ENCODE measurements at regions not wholly inside any gene's neighbourhood (a gene's known extent, or its start where the extent isn't known, plus 50 kb on each side); places are given as distances from the start of the nearest gene placed in this dataset.

DNA sequence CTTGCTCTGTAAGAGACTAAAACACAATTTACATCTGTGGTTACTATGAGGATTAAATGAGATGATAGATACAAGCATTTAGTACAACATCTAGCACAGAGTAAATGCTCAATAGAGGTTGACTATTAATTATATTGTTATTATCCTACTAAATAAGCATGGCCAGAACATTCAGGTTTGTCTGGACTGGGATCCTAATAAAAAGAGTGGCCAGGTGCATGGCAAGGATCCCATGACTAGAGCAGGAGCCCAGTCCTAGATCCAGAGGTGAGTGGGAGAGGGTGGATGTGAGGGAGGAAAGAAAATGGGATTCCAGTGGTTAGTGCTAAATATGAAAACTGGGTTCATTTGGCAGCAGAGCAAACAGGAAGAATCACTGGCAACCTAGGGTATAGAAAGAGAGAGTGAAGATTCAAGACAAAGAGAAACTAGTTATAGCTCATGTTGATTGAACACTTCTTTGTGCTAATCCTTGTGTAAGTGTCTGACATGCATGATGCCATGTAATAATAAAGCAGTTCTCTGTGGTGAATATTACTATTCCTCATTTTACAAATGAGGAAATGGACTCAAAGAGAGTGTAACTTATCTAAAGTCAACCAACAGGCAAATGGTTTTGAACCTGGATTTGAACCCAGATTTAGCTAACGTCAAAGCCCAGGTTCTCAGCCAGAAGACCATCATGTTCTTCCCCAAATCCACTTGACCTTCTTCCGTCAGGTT is 71.1 kb upstream of the FGGY start:
- no peaks in the 10 kb centered on the region for H3K9me3 ChIP-seq (ENCODE audit: low read length)
- no peaks in the 10 kb centered on the region for H3K9me2 ChIP-seq (ENCODE audit: insufficient read depth, low read length)
- no peak overlapping the region for H3K27ac ChIP-seq (ENCODE audit: low read length)
- H3K27me3 ChIP-seq (ENCODE audit: insufficient read depth, low read depth, low read length): no peaks in the 10 kb centered on the region
- no peak overlapping the region for H3K4me3 ChIP-seq (ENCODE audit: low read length)
- no peaks in the 10 kb centered on the region for H3K36me3 ChIP-seq (ENCODE audit: insufficient read depth, low read length)
- TF ChIP-seq POLR2AphosphoS5 (IDR thresholded peaks at IDR 0.05): no peak
- no peak for TF ChIP-seq TAF1 (IDR thresholded peaks at IDR 0.05; ENCODE audit: low read depth)
- no peak for TF ChIP-seq EP300 (conservative IDR thresholded peaks at IDR 0.05; ENCODE audit: poor library complexity, severe bottlenecking)
- no peak for TF ChIP-seq RAD21 (conservative IDR thresholded peaks at IDR 0.05)
- TF ChIP-seq, protein P1, sequence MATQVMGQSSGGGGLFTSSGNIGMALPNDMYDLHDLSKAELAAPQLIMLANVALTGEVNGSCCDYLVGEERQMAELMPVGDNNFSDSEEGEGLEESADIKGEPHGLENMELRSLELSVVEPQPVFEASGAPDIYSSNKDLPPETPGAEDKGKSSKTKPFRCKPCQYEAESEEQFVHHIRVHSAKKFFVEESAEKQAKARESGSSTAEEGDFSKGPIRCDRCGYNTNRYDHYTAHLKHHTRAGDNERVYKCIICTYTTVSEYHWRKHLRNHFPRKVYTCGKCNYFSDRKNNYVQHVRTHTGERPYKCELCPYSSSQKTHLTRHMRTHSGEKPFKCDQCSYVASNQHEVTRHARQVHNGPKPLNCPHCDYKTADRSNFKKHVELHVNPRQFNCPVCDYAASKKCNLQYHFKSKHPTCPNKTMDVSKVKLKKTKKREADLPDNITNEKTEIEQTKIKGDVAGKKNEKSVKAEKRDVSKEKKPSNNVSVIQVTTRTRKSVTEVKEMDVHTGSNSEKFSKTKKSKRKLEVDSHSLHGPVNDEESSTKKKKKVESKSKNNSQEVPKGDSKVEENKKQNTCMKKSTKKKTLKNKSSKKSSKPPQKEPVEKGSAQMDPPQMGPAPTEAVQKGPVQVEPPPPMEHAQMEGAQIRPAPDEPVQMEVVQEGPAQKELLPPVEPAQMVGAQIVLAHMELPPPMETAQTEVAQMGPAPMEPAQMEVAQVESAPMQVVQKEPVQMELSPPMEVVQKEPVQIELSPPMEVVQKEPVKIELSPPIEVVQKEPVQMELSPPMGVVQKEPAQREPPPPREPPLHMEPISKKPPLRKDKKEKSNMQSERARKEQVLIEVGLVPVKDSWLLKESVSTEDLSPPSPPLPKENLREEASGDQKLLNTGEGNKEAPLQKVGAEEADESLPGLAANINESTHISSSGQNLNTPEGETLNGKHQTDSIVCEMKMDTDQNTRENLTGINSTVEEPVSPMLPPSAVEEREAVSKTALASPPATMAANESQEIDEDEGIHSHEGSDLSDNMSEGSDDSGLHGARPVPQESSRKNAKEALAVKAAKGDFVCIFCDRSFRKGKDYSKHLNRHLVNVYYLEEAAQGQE (IDR thresholded peaks at IDR 0.05; ENCODE audit: borderline replicate concordance): no peak
- no peak for TF ChIP-seq MXI1 (conservative IDR thresholded peaks at IDR 0.05; ENCODE audit: poor library complexity, severe bottlenecking)
- TF ChIP-seq, protein P2, sequence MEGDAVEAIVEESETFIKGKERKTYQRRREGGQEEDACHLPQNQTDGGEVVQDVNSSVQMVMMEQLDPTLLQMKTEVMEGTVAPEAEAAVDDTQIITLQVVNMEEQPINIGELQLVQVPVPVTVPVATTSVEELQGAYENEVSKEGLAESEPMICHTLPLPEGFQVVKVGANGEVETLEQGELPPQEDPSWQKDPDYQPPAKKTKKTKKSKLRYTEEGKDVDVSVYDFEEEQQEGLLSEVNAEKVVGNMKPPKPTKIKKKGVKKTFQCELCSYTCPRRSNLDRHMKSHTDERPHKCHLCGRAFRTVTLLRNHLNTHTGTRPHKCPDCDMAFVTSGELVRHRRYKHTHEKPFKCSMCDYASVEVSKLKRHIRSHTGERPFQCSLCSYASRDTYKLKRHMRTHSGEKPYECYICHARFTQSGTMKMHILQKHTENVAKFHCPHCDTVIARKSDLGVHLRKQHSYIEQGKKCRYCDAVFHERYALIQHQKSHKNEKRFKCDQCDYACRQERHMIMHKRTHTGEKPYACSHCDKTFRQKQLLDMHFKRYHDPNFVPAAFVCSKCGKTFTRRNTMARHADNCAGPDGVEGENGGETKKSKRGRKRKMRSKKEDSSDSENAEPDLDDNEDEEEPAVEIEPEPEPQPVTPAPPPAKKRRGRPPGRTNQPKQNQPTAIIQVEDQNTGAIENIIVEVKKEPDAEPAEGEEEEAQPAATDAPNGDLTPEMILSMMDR (IDR thresholded peaks at IDR 0.05; ENCODE audit: poor library complexity, severe bottlenecking): no peak
- no peak for TF ChIP-seq SMC3 (conservative IDR thresholded peaks at IDR 0.05; ENCODE audit: poor library complexity)
- no peak for TF ChIP-seq EZH2 (IDR thresholded peaks at IDR 0.05; ENCODE audit: borderline replicate concordance, insufficient read depth, low read length, poor library complexity, severe bottlenecking)
- no peak overlapping the region for H2AFZ ChIP-seq (ENCODE audit: low read depth, low read length)
- no peak overlapping the region for H3K4me2 ChIP-seq (ENCODE audit: low read length)
- H4K20me1 ChIP-seq (ENCODE audit: insufficient read depth): no peaks in the 10 kb centered on the region
- no peaks in the 10 kb centered on the region for H3F3A ChIP-seq (ENCODE audit: insufficient read depth, low read length, poor library complexity, severe bottlenecking)
- no peaks in the 10 kb centered on the region for H3K79me2 ChIP-seq (replicated peaks; ENCODE audit: insufficient read depth, low read length)
- H3K9ac ChIP-seq (ENCODE audit: low read length): no peak overlapping the region

DNA sequence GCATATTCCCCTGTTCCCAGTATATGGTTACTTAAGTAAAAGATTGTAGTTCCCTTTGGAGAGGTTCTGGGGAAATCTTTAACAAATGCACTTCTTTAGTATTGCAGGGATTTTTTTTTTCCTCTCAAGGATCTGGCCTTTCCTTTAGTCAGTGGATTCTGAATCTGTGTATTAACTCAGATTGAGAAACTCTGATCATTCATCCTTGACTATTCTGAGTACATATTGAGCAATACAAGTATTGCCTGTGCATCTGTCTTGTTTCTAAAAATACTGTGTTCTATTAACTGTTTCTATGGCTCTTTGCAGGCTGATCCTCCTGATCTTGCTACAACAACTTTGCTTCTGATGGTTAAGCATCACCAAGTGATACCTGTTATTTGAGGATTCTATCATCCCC is 67.8 kb upstream of the FGGY start:
- no peak overlapping the region for H3K9ac ChIP-seq (ENCODE audit: low read length)
- no peaks in the 10 kb centered on the region for H3K9me2 ChIP-seq (ENCODE audit: insufficient read depth, low read length)
- H4K20me1 ChIP-seq (ENCODE audit: insufficient read depth): no peaks in the 10 kb centered on the region
- H3K4me3 ChIP-seq (ENCODE audit: low read length): no peak overlapping the region
- H2AFZ ChIP-seq (ENCODE audit: low read depth, low read length): no peak overlapping the region
- no peaks in the 10 kb centered on the region for H3K79me2 ChIP-seq (replicated peaks; ENCODE audit: insufficient read depth, low read length)
- H3K27ac ChIP-seq (ENCODE audit: low read length): no peak overlapping the region
- H3F3A ChIP-seq (ENCODE audit: insufficient read depth, low read length, poor library complexity, severe bottlenecking): no peaks in the 10 kb centered on the region
- no peaks in the 10 kb centered on the region for H3K36me3 ChIP-seq (ENCODE audit: insufficient read depth, low read length)
- no peaks in the 10 kb centered on the region for H3K27me3 ChIP-seq (ENCODE audit: insufficient read depth, low read depth, low read length)
- H3K4me2 ChIP-seq (ENCODE audit: low read length): no peak overlapping the region
- no peaks in the 10 kb centered on the region for H3K9me3 ChIP-seq (ENCODE audit: low read length)
- TF ChIP-seq EZH2 (IDR thresholded peaks at IDR 0.05; ENCODE audit: borderline replicate concordance, insufficient read depth, low read length, poor library complexity, severe bottlenecking): no peak
- no peak for TF ChIP-seq SMC3 (conservative IDR thresholded peaks at IDR 0.05; ENCODE audit: poor library complexity)
- no peak for TF ChIP-seq RAD21 (conservative IDR thresholded peaks at IDR 0.05)
- no peak for TF ChIP-seq MXI1 (conservative IDR thresholded peaks at IDR 0.05; ENCODE audit: poor library complexity, severe bottlenecking)
- no peak for TF ChIP-seq POLR2AphosphoS5 (IDR thresholded peaks at IDR 0.05)
- TF ChIP-seq TAF1 (IDR thresholded peaks at IDR 0.05; ENCODE audit: low read depth): no peak
- TF ChIP-seq EP300 (conservative IDR thresholded peaks at IDR 0.05; ENCODE audit: poor library complexity, severe bottlenecking): no peak
- TF ChIP-seq, protein P2 (IDR thresholded peaks at IDR 0.05; ENCODE audit: poor library complexity, severe bottlenecking): no peak
- TF ChIP-seq, protein P1 (IDR thresholded peaks at IDR 0.05; ENCODE audit: borderline replicate concordance): no peak
